Activated naive CD4-positive, alpha-beta T cell treated with anti-CD3 and anti-CD28 coated beads, Interleukin-2, amount 50 U/mL, for 24 hours (primary cell): ENCODE measurements at regions not wholly inside any gene's neighbourhood (a gene's known extent, or its start where the extent isn't known, plus 50 kb on each side); places are given as distances from the start of the nearest gene placed in this dataset.

Experiments used
- H3K27ac Mint-ChIP-seq: one replicate; pipeline ENCODE4 v1.8.0; 2021; ENCODE audit warnings: mild to moderate bottlenecking, mixed read lengths
- H3K27me3 Mint-ChIP-seq: one replicate; pipeline ENCODE4 v1.8.0; 2021; ENCODE audit warnings: mixed read lengths
- H3K36me3 Mint-ChIP-seq: one replicate; pipeline ENCODE4 v1.8.0; 2021; ENCODE audit warnings: mixed read lengths
- H3K4me1 Mint-ChIP-seq: one replicate; pipeline ENCODE4 v1.8.0; 2021; ENCODE audit warnings: mixed read lengths
- H3K4me3 Mint-ChIP-seq: one replicate; pipeline ENCODE4 v1.8.0; 2021; ENCODE audit warnings: mild to moderate bottlenecking, mixed read lengths
- H3K9me3 Mint-ChIP-seq: one replicate; pipeline ENCODE4 v1.8.0; 2021; ENCODE audit warnings: mixed read lengths

DNA sequence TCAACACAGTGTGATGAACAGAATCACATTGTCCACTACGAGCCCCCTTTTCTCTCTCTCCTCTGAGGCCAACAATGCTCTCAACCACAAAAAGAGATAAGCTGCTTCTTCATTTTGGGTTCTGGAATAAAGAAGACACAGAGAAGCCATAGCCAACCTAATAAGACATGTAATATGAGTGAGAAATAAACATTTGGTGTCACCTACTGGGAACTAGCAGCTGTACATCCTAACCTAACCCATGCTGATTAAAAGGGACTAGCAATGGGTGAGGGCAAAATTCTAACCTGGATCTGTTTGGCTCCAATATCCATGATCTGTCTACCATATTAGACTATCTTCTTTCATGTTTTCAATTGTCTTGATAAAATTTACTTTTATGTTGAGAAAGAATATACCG lies 369.1 kb upstream of the MARCKS start:
- Mint-ChIP-seq H3K4me3 (no peak overlapping the region), H3K27me3 (no peaks in the 10 kb centered on the region), H3K9me3 (no peaks in the 10 kb centered on the region), H3K27ac (no peak overlapping the region), H3K4me1 (no peaks in the 10 kb centered on the region), H3K36me3 (no peaks in the 10 kb centered on the region)

DNA sequence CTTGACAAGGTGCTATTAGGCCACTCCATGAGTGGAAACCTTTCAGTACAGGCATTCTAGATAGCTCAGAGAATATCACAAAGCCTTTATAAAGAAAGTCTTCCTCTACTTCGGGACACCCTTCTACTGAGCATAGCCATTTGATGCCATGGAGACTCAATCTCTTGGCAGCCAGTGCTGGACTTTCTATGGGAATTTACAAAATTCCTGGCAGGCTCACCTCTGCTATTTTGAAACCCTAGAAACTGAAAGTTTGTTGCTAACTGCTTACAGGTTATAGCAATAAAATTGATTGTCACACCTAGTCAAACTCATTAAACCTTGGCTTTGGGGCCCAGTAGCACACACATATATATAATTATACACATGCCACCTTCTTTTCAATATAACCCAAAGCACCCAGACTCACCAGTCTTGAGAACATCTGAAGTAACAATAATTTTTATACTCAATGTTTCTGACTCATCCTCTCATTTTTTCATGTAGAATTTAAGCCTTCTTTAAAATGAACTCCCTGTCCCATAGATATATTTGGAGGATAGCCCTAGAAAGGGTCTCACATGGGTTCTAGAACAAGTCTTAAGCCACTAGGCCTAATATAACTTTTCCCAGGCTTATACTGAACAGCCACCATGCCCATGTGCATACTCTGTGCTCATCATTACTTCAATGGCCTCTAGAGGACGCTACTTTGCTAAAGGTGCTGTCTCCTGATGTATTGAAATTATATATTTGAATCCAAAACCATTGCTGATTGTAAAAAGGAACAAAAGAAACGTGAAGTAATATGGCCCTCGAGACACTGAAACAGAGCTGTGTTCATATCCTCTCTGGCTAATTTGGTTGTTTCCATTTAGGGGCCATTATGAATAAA lies 368.1 kb upstream of the MARCKS start:
- Mint-ChIP-seq H3K27ac (no peak overlapping the region), H3K4me3 (no peak overlapping the region), H3K4me1 (no peaks in the 10 kb centered on the region), H3K9me3 (no peaks in the 10 kb centered on the region), H3K36me3 (no peaks in the 10 kb centered on the region), H3K27me3 (no peaks in the 10 kb centered on the region)

DNA sequence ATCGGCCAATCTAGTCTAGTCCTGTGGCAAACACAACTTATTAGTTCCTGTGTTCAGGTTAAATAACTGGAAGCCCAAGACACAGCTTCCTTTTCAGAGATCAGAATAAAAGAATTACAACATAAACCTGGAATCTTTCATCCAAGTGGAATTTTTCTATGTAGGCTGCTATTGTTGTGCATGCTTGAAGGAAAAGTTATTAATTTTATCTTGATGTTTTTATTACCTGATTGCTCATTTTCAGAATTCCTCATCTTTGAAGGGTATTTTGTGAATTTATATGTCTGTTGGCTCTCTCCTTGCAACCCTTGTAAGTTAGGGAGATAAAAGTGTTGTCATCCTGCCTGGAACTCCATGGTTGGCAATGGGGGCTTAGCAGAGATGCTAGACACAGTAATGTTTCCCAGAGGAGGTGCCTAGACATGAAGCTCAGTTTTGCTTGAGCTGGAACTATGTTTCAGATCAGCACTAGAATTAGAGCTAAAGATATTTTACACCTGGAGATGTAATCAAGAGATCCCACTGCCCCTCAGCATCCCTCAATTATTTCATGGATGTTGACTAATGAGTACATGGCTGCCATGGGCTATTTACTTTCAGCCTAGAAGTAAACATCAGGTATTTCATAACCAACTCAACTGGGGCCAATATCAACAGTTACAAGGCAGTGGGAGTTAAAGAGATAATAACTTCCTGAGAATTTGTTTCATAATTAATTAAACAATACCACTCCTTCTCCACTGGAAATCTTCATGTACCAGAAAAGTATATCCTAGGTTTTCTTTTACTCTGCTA lies 367.0 kb upstream of the MARCKS start:
- Mint-ChIP-seq H3K9me3 (no peaks in the 10 kb centered on the region), H3K27ac (no peak overlapping the region), H3K4me1 (no peaks in the 10 kb centered on the region), H3K36me3 (no peaks in the 10 kb centered on the region), H3K27me3 (no peaks in the 10 kb centered on the region), H3K4me3 (no peak overlapping the region)

DNA sequence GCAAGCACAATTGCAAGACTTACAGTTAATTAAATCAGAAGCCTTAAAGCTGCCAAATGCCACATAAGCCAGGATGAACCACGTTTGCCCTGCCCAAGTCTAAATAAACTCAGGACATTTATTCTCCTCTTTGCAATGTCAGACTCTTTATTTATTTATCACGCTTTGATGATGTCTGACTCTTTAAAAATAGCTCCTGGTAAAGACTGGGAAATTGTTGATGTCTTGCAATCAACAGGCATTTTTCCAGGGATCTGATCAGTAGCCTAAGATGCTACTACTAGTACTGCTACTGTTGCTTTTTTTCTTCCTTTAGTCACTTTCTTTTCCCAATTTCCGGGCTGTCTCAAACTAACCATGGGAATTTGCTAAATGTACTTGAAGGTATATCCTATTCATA lies 365.8 kb upstream of the MARCKS start:
- Mint-ChIP-seq H3K27me3 (no peaks in the 10 kb centered on the region), H3K27ac (no peak overlapping the region), H3K4me3 (no peak overlapping the region), H3K4me1 (no peaks in the 10 kb centered on the region), H3K9me3 (no peaks in the 10 kb centered on the region), H3K36me3 (no peaks in the 10 kb centered on the region)

DNA sequence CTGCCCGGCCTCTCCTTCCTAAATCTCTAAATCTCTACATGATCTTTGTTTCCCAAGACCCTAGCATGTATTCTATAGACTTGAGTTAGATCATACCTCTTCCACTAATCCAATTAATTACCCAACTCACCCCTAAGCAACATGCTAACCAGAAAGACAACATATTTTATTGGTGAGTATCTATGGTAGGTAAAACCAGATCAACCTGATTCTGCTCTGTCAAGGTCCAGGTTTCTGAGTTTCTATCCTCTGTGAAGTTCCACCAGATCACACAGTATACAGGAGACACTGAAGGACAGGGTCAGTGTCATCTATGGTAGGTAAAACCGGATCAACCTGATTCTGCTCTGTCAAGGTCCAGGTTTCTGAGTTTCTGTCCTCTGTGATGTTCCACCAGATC lies 363.2 kb upstream of the MARCKS start:
- Mint-ChIP-seq H3K36me3 (no peaks in the 10 kb centered on the region), H3K9me3 (no peaks in the 10 kb centered on the region), H3K4me3 (no peak overlapping the region), H3K27ac (no peak overlapping the region), H3K4me1 (no peaks in the 10 kb centered on the region), H3K27me3 (no peaks in the 10 kb centered on the region)

DNA sequence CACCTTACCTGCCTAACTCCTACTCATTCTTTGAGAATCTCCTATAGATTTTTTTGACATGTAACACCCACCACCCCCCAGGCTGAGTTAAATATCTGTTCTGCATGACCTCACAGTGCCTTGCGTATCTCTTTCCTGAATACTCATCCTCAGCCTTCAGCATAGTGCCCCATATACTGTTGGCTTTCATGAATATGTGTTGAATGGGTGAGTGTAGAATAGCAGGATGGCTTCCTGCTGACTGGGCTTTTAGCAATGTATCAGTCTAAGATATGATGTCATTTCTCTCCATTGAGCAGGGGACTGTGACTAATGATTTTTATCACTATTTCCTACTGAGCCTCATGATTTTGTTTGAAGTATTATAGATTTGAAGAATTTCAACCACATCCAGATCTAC lies 361.6 kb upstream of the MARCKS start:
- H3K4me3 Mint-ChIP-seq, result no peak overlapping the region
- H3K9me3 Mint-ChIP-seq, result no peaks in the 10 kb centered on the region
- H3K27ac Mint-ChIP-seq, result no peak overlapping the region
- H3K4me1 Mint-ChIP-seq, result no peaks in the 10 kb centered on the region
- H3K36me3 Mint-ChIP-seq, result no peaks in the 10 kb centered on the region
- H3K27me3 Mint-ChIP-seq, result no peaks in the 10 kb centered on the region

DNA sequence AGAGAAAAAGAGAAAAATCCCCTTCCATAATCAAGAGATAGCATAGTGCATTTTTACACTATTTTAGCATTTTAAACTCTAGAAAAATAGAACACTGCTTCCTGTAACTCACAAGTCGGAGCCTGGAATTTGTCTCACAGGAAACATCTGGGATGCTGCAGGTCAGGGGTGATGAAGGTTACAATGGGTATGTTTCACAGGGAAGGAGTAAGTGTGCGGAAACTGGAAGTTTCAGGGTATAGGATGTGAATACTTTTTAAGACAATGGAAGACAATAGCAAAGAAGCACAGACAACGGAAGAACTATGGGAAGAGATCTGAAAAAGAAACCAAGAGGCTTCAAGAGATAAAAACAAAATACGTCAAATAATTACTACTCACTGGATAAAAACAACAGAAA lies 361.0 kb upstream of the MARCKS start:
- H3K27ac Mint-ChIP-seq, result no peak overlapping the region
- no peak overlapping the region for H3K4me3 Mint-ChIP-seq
- H3K4me1 Mint-ChIP-seq, result no peaks in the 10 kb centered on the region
- no peaks in the 10 kb centered on the region for H3K9me3 Mint-ChIP-seq
- no peaks in the 10 kb centered on the region for H3K27me3 Mint-ChIP-seq
- no peaks in the 10 kb centered on the region for H3K36me3 Mint-ChIP-seq

DNA sequence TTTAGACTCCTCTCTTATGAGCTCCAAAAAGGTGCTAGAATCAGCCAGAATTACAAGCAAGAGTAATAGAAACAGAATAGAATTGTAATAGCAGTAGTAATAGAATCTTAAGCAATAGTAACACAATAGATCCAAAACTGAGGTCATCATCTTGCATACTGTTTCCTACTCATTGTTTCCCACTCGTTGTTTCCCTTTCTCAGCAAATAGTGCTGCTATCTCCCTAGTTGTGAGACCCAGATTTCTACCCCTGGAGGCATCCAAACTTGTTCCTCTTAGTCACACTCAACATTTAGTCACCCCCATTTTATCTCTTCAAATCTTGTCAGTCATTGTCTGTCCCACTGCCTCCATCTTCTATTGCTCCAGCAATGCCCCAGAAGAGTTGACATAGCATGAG lies 356.9 kb upstream of the MARCKS start:
- Mint-ChIP-seq H3K4me1 (no peaks in the 10 kb centered on the region), H3K9me3 (no peaks in the 10 kb centered on the region), H3K27ac (no peak overlapping the region), H3K27me3 (no peaks in the 10 kb centered on the region), H3K4me3 (no peak overlapping the region), H3K36me3 (no peaks in the 10 kb centered on the region)

DNA sequence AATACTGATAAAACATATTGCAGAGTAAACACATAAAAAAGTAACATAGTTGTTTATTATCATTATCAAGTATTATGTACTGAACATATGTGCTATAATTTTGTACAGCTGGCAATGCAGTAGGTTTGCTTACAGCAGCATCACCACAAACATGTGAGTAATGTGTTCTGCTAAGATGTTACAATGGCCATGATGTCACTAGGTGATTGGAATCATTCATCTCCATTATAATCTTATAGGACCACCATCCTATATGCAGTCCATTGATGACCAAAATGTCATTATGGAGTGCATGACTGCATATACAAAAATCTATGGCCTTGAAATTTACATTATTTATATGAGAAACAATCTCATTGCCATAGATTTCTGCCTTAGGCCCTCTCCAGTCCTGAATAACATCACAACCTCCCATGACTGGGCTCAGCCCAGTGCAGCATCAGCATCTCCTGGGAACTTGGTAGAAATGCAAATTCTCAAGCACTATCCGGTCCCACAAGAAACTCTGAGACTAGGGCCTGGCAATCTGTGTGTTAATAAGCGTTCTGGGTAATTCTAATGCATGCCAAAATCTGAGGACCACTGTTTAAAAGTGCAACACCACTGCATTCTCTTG lies 352.0 kb upstream of the MARCKS start:
- Mint-ChIP-seq H3K36me3 (no peaks in the 10 kb centered on the region), H3K27ac (no peak overlapping the region), H3K4me1 (no peaks in the 10 kb centered on the region), H3K4me3 (no peak overlapping the region), H3K27me3 (peaks cover 1% of the 10 kb centered on the region), H3K9me3 (no peaks in the 10 kb centered on the region)

DNA sequence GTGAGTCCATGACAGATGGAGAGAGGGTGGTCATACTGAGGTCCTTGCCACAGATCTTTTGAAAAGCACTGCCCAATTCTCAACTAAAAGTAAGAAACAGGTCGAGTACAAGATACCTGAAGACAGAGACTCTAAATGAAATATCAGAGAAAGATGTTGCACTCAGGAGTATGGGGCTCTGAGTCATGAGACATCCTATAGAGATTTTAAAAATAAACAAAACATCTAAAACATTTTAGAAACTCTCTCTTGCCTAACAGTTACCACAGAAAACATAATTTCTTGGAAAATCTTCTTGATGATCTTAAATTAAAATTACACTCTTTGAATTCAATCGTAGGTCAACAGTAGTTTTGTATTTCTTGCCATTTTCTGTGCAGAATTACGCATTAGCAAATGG lies 348.9 kb upstream of the MARCKS start:
- Mint-ChIP-seq H3K27ac (no peak overlapping the region), H3K27me3 (peaks cover 1% of the 10 kb centered on the region), H3K9me3 (no peaks in the 10 kb centered on the region), H3K36me3 (no peaks in the 10 kb centered on the region), H3K4me1 (no peaks in the 10 kb centered on the region), H3K4me3 (no peak overlapping the region)

DNA sequence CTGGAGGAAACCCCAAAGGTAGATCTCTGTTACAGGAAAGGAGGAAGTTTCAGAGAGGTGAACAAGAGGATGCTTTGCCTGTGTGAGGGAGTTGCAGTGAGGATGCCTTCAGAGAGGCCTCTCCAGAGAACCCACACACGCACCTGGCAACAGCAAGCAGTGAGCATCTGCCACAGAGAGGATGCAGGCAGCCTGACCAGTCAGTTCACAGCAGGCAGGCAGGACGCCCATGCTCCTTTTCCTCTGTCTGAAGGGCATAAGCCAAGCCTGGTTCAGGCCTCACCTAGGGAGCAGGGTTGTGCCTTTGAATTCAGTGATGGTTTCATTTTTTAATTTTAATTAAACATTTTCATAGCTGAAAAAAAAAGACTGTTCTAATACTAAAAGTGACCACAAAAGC lies 346.0 kb upstream of the MARCKS start:
- H3K27me3 Mint-ChIP-seq, result peaks cover 1% of the 10 kb centered on the region
- H3K27ac Mint-ChIP-seq, result no peak overlapping the region
- no peaks in the 10 kb centered on the region for H3K36me3 Mint-ChIP-seq
- H3K9me3 Mint-ChIP-seq, result no peaks in the 10 kb centered on the region
- no peak overlapping the region for H3K4me3 Mint-ChIP-seq
- H3K4me1 Mint-ChIP-seq, result no peaks in the 10 kb centered on the region

DNA sequence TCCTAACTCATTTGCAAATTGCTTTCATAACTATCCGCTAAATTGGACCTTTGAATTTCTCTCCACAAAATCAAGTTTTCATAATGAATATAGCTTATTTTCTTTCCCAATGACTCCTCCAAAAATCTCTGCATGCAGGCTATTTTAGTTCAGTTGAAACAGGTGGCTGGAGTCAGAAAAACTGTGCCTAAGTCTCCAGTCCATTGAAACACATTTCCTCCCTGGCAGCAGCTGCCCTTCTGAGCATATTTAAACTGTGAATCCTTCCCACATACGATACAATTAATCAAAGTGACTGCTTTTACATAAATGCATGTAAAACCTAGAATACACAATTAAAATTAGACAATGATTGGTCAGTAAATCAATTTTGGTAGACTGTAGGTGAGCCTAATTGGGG lies 344.6 kb upstream of the MARCKS start:
- peaks cover 1% of the 10 kb centered on the region for H3K27me3 Mint-ChIP-seq
- no peaks in the 10 kb centered on the region for H3K9me3 Mint-ChIP-seq
- H3K4me1 Mint-ChIP-seq, result no peaks in the 10 kb centered on the region
- no peak overlapping the region for H3K27ac Mint-ChIP-seq
- no peak overlapping the region for H3K4me3 Mint-ChIP-seq
- H3K36me3 Mint-ChIP-seq, result no peaks in the 10 kb centered on the region

DNA sequence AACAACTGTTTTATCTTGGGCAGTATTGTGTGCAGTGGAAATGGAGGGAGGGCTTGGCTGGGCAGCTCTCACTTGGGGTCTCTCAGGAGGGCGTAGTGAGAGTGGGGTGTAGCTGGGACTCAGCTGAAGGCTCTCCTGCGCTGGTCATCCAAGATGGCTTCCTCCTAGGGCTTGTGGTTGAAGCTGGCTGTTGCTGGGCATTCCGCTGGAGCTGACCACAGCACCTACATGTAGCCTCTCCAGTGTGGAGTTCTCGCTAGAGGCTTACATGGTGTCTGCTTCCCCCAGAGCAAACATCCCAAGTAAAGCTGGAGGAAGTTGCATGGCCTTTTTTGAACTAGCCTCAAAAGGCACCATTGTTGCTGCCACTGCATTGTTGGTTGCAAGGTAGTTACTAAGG lies 344.1 kb upstream of the MARCKS start:
- H3K36me3 Mint-ChIP-seq, result no peaks in the 10 kb centered on the region
- H3K27ac Mint-ChIP-seq, result no peak overlapping the region
- H3K27me3 Mint-ChIP-seq, result peaks cover 1% of the 10 kb centered on the region
- no peaks in the 10 kb centered on the region for H3K4me1 Mint-ChIP-seq
- H3K9me3 Mint-ChIP-seq, result no peaks in the 10 kb centered on the region
- H3K4me3 Mint-ChIP-seq, result no peak overlapping the region

DNA sequence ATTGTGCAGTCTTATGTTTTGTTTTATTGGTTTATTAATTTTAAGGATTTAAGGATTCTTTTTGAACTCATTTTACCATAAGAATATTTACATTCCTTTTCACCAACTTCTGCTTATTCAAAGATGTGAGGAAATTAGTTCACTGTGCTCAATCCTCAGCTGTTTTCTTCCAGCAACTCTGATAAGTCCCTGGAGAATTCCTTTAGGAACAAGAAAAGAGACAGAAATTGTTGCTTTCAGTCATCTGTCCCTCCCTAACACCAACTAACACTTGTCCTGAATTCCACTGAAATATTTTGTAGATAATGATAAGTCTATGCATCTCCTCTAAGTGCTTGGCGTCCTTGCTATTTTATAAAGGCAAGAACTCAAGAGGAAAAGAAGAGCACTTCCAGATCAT lies 334.8 kb upstream of the MARCKS start:
- H3K4me3 Mint-ChIP-seq, result no peak overlapping the region
- H3K9me3 Mint-ChIP-seq, result no peaks in the 10 kb centered on the region
- H3K27me3 Mint-ChIP-seq, result no peaks in the 10 kb centered on the region
- H3K27ac Mint-ChIP-seq, result no peak overlapping the region
- H3K36me3 Mint-ChIP-seq, result no peaks in the 10 kb centered on the region
- H3K4me1 Mint-ChIP-seq, result no peaks in the 10 kb centered on the region

DNA sequence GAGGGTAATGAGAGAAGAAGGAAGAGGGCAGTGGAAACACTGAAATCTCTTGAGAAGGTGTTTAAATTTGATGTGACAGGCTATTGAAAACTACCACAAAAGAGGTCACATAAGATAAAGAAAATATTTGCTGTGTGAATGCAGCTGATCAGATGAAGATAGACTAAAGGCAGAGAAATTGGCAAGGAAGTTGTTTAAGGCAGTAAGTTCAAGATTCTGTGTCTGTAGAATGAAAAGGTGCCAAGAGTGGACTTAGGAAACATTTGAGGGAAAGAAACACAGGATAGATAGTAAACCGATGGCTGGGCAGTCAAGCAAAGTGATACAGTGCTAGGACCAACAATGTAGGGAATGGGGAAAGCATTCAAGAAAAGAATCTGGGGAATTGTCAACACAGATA lies 332.3 kb upstream of the MARCKS start:
- no peaks in the 10 kb centered on the region for H3K36me3 Mint-ChIP-seq
- H3K9me3 Mint-ChIP-seq, result no peaks in the 10 kb centered on the region
- H3K27me3 Mint-ChIP-seq, result no peaks in the 10 kb centered on the region
- H3K4me3 Mint-ChIP-seq, result no peak overlapping the region
- no peak overlapping the region for H3K27ac Mint-ChIP-seq
- H3K4me1 Mint-ChIP-seq, result no peaks in the 10 kb centered on the region

DNA sequence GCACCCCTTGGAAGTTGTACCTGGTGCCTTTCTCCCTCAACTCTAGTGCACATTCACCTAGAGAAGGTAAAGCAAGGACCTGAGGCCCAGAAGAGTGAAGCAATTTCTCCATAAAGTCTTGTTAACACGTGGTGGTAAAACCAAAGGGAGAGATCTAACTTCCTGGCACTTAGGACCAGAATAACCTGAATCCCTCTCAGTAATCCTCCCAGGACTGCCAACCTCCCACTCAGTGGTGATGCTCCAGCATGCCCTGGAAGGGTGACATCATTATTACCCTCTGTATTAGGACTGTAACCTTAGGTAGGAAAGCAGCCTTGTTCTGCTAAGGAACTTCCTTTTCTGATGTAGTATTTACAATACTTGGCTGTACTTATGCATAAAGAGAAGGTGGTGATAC lies 330.6 kb upstream of the MARCKS start:
- Mint-ChIP-seq H3K9me3 (no peaks in the 10 kb centered on the region), H3K27ac (no peak overlapping the region), H3K27me3 (no peaks in the 10 kb centered on the region), H3K4me3 (no peak overlapping the region), H3K36me3 (no peaks in the 10 kb centered on the region), H3K4me1 (no peaks in the 10 kb centered on the region)
